Putamen (tissue), 1 donor: ENCODE measurements at regions not wholly inside any gene's neighbourhood (a gene's known extent, or its start where the extent isn't known, plus 50 kb on each side); places are given as distances from the start of the nearest gene placed in this dataset.
A peak's percentile ranks its signal among the peaks of the same experiment; 100 is the strongest.

Experiments
- DNase-seq: peaks from one replicate; pipeline ENCODE4 v3.0.0-alpha.2; 2016; ENCODE audit warnings: low spot score

- no peak for DNase-seq
These were observed 314.1 kb upstream of the LRIG3 start for GRCh38 chr12:59234391-59234790.

- DNase-seq: no peak
These were observed 310.0 kb upstream of the LRIG3 start for GRCh38 chr12:59230334-59230733.

- no peak for DNase-seq
These were observed 298.8 kb upstream of the LRIG3 start for GRCh38 chr12:59219148-59219547.

- no peak for DNase-seq
These were observed 276.7 kb upstream of the LRIG3 start for GRCh38 chr12:59196989-59197388.

- no peak for DNase-seq
These were observed 274.5 kb upstream of the LRIG3 start for GRCh38 chr12:59194794-59195193.

GRCh38 chr12:59193476-59194050, 273.3 kb upstream of the LRIG3 start:
- DNase-seq: no peak

GRCh38 chr12:59191372-59191771, 271.1 kb upstream of the LRIG3 start:
- DNase-seq: no peak

GRCh38 chr12:59186451-59186850, 266.1 kb upstream of the LRIG3 start:
- no peak for DNase-seq

- DNase-seq: no peak
These were observed 265.0 kb upstream of the LRIG3 start for GRCh38 chr12:59185295-59185694.

- no peak for DNase-seq
These were observed 262.6 kb upstream of the LRIG3 start for GRCh38 chr12:59182658-59183455.

- DNase-seq: no peak
These were observed 261.9 kb upstream of the LRIG3 start for GRCh38 chr12:59182191-59182590.

GRCh38 chr12:59181196-59181777, 261.0 kb upstream of the LRIG3 start:
- DNase-seq: no peak

- DNase-seq: no peak
These were observed 258.9 kb upstream of the LRIG3 start for GRCh38 chr12:59179231-59179630.

- DNase-seq: no peak
These were observed 253.4 kb upstream of the LRIG3 start for GRCh38 chr12:59173695-59174094.

- DNase-seq: no peak
These were observed 248.3 kb upstream of the LRIG3 start for GRCh38 chr12:59168647-59169046.

- no peak for DNase-seq
These were observed 246.2 kb upstream of the LRIG3 start for GRCh38 chr12:59166457-59166856.

- DNase-seq: peak; percentile 6
These were observed 244.9 kb upstream of the LRIG3 start for GRCh38 chr12:59164991-59165718.

- no peak for DNase-seq
These were observed 243.9 kb upstream of the LRIG3 start for GRCh38 chr12:59164226-59164625.

- DNase-seq: no peak
These were observed 238.4 kb upstream of the LRIG3 start for GRCh38 chr12:59158681-59159080.

- DNase-seq: no peak
These were observed 237.8 kb upstream of the LRIG3 start for GRCh38 chr12:59158066-59158465.

GRCh38 chr12:59155448-59155847, 235.1 kb upstream of the LRIG3 start:
- no peak for DNase-seq

- no peak for DNase-seq
These were observed 230.9 kb upstream of the LRIG3 start for GRCh38 chr12:59151243-59151642.
